ENCODE measurements at regions not wholly inside any gene's neighbourhood (a gene's known extent, or its start where the extent isn't known, plus 50 kb on each side); places are given as distances from the start of the nearest gene placed in this dataset.

DNA sequence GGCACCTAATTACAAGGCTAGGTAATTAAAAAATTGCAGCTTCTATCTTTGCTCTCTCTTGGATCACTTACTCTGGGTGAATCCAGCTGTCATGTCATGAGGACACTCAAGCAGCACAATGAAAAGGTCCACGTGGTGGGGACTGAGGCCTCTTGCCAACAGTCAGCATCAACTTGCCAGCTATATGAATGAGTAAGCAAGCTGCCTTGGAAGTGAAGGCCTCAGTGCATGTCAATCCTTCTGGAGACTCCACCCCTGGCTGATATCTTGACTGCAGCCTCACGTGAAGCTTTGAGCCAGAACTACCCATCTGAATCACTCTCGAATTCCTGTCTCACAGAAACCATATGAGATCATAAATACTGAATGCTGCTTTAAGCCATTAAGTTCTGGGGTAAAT, 140.5 kb downstream of the SNX18 start:
- Histone ChIP-seq H3K4me1 (peaks cover 19 to 34% (median 26%) of the 10 kb centered on the region in 4 donors), H3K4me3 (no peak overlapping the region), H3K27ac (replicated peaks in 1 of 4) (no peak overlapping the region), H3K27me3 (no peaks in the 10 kb centered on the region), H3K36me3 (no peaks in the 10 kb centered on the region), H3K9me3 (no peaks in the 10 kb centered on the region)
- TF ChIP-seq POLR2AphosphoS5 (IDR thresholded peaks at IDR 0.05) (no peak), POLR2A (IDR thresholded peaks at IDR 0.05; ENCODE audit: low read depth) (no peak), EP300 (IDR thresholded peaks at IDR 0.05) (no peak)
- TF ChIP-seq, protein P1, sequence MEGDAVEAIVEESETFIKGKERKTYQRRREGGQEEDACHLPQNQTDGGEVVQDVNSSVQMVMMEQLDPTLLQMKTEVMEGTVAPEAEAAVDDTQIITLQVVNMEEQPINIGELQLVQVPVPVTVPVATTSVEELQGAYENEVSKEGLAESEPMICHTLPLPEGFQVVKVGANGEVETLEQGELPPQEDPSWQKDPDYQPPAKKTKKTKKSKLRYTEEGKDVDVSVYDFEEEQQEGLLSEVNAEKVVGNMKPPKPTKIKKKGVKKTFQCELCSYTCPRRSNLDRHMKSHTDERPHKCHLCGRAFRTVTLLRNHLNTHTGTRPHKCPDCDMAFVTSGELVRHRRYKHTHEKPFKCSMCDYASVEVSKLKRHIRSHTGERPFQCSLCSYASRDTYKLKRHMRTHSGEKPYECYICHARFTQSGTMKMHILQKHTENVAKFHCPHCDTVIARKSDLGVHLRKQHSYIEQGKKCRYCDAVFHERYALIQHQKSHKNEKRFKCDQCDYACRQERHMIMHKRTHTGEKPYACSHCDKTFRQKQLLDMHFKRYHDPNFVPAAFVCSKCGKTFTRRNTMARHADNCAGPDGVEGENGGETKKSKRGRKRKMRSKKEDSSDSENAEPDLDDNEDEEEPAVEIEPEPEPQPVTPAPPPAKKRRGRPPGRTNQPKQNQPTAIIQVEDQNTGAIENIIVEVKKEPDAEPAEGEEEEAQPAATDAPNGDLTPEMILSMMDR (IDR thresholded peaks at IDR 0.05): no peak
- intact Hi-C loops (cut with DNase I): no loop called here
- DNase-seq (ENCODE audit: extremely low spot score): no peak
- 73% methylated on average over 3 of the region's 3 CpGs for WGBS

DNA sequence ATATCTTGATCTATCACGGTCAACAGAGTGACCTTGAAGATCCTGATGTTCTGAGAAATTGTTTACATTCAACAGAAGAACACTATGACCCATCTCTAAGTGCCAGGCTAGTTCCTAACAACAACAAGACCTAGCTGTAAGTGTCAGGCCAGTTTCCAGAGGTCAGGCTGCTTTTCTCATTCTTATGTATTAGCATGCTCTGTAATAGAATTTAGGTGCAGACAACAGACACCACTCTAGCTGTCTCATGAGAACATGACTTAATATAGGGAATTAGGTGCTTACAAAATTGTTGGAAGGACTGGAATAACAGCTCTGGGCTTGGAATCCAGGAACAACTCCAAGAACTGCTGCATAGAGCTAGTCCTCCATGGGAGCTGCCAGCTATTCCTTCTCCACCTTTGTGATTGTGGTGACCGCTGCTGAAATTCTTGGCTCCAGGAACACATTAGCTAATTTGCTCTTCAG, 138.7 kb downstream of the SNX18 start:
- intact Hi-C loops (cut with DNase I): no loop called here
- H3K36me3 ChIP-seq: no peaks in the 10 kb centered on the region
- TF ChIP-seq POLR2AphosphoS5 (IDR thresholded peaks at IDR 0.05) (peak; percentile 12 to 38), EP300 (IDR thresholded peaks at IDR 0.05) (no peak), POLR2A (IDR thresholded peaks at IDR 0.05; ENCODE audit: low read depth) (no peak)
- TF ChIP-seq, protein P1 (IDR thresholded peaks at IDR 0.05): no peak
- DNase-seq (ENCODE audit: extremely low spot score): no peak
- no peaks in the 10 kb centered on the region for H3K27me3 ChIP-seq
- peak overlapping the region; percentile 10 to 56 (median 46) for H3K27ac ChIP-seq (replicated peaks in 1 of 4)
- no peak overlapping the region for H3K4me3 ChIP-seq
- H3K9me3 ChIP-seq: no peaks in the 10 kb centered on the region
- peaks cover 27 to 44% (median 37%) of the 10 kb centered on the region in 4 donors for H3K4me1 ChIP-seq
- WGBS: 52% methylated on average over 2 of the region's 2 CpGs

DNA sequence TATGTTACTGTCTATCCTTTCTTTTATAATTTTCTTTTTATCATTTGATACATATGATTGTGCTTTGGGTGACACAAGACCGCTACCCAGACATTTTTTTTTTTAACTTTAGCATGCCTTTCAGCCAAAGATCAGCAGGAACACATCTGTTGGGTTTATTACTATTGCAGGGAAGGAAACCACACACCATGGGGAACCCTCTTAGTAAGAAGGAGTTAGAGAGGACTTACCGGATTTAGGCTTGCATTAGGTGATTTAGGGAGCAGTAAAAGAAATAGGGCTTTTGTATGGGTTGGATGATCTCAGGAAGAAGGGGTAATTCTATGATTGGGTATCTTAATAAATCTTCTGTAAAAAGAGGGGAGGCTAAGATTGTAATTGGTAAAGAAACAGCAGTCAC, 138.2 kb downstream of the SNX18 start:
- intact Hi-C loops (cut with DNase I): no loop called here
- no peak for DNase-seq (ENCODE audit: extremely low spot score)
- Histone ChIP-seq H3K9me3 (no peaks in the 10 kb centered on the region), H3K4me1 (peaks cover 32 to 46% (median 39%) of the 10 kb centered on the region in 4 donors), H3K4me3 (no peak overlapping the region), H3K36me3 (no peaks in the 10 kb centered on the region), H3K27ac (replicated peaks in 1 of 4) (peak overlapping the region; percentile 10 to 56 (median 46)), H3K27me3 (no peaks in the 10 kb centered on the region)
- WGBS: 98% methylated on average over 2 of the region's 2 CpGs
- TF ChIP-seq EP300 (IDR thresholded peaks at IDR 0.05) (no peak), POLR2AphosphoS5 (IDR thresholded peaks at IDR 0.05) (no peak), POLR2A (IDR thresholded peaks at IDR 0.05; ENCODE audit: low read depth) (no peak)
- TF ChIP-seq, protein P1 (IDR thresholded peaks at IDR 0.05): no peak

DNA sequence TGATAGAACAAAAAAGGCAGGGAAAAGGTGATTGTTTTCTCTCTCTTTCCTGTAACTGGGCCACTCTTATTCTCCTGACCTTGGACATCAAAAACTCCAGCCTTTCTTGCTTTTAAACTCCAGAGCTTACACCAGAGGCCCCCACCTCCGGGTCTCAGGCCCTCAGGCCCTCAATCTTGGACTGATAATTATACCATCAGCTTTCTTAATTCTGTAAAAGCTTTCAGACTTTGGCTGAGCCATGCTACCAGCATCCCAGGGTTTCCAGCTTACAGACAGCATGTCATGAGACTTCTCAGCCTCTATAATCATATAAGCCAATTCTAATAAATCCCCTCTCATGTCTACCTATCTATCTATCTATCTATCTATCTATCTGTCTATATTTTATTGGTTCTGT, 137.7 kb downstream of the SNX18 start:
- H3K27me3 ChIP-seq: no peaks in the 10 kb centered on the region
- intact Hi-C loops (cut with DNase I): no loop called here
- peaks cover 32 to 45% (median 39%) of the 10 kb centered on the region in 4 donors for H3K4me1 ChIP-seq
- no peaks in the 10 kb centered on the region for H3K36me3 ChIP-seq
- H3K4me3 ChIP-seq: no peak overlapping the region
- no peak for DNase-seq (ENCODE audit: extremely low spot score)
- 73% methylated on average over 1 of the region's 1 CpG for WGBS
- H3K27ac ChIP-seq (replicated peaks in 1 of 4): peak overlapping the region in 2 of 4 donors; percentile 11 to 56
- TF ChIP-seq POLR2A (IDR thresholded peaks at IDR 0.05; ENCODE audit: low read depth) (no peak), EP300 (IDR thresholded peaks at IDR 0.05) (no peak), POLR2AphosphoS5 (IDR thresholded peaks at IDR 0.05) (no peak)
- TF ChIP-seq, protein P1 (IDR thresholded peaks at IDR 0.05): no peak
- no peaks in the 10 kb centered on the region for H3K9me3 ChIP-seq

Measured in esophagus muscularis mucosa (tissue), 4 donors.